HEK293 (cell line): ENCODE measurements at regions not wholly inside any gene's neighbourhood (a gene's known extent, or its start where the extent isn't known, plus 50 kb on each side); places are given as distances from the start of the nearest gene placed in this dataset.

Experiments used
- GLIS2 ChIP-seq: fragments of 450-650 bp; formaldehyde crosslinking; IDR thresholded peaks from 2 replicates; pipeline ENCODE4 v1.5.1; 2016; ENCODE audit warnings: missing biosample characterization, missing genetic modification characterization
- TRIM28 ChIP-seq: IDR thresholded peaks from 2 replicates; pipeline ENCODE4 v1.6.1; 2011; ENCODE audit warnings: low read length, control low read depth, borderline replicate concordance
- ZBTB8A ChIP-seq: fragments of 450-650 bp; formaldehyde crosslinking; IDR thresholded peaks from 2 replicates; pipeline ENCODE4 v1.5.1; 2016; ENCODE audit warnings: missing biosample characterization, missing genetic modification characterization
- ZNF324 ChIP-seq: fragments of 450-650 bp; formaldehyde crosslinking; IDR thresholded peaks from 2 replicates; pipeline ENCODE4 v1.5.1; 2016; ENCODE audit warnings: missing biosample characterization, missing genetic modification characterization
- ZNF335 ChIP-seq: fragments of 450-650 bp; formaldehyde crosslinking; conservative IDR thresholded peaks from 2 replicates; pipeline ENCODE4 v1.5.1; 2016; ENCODE audit warnings: missing biosample characterization, missing genetic modification characterization
- ZNF391 ChIP-seq: fragments of 450-650 bp; formaldehyde crosslinking; IDR thresholded peaks from 2 replicates; pipeline ENCODE4 v1.5.1; 2016; ENCODE audit warnings: low read depth, missing biosample characterization, missing genetic modification characterization, borderline replicate concordance
- ZNF768 ChIP-seq: fragments of 450-650 bp; formaldehyde crosslinking; IDR thresholded peaks from 2 replicates; pipeline ENCODE4 v1.5.1; 2018; ENCODE audit warnings: missing biosample characterization, mild to moderate bottlenecking, missing genetic modification characterization
- TF ChIP-seq, protein P1 (sequence below): fragments of 450-650 bp; formaldehyde crosslinking; IDR thresholded peaks from 2 replicates; pipeline ENCODE4 v1.5.1; 2016; ENCODE audit warnings: missing biosample characterization, missing genetic modification characterization
- TF ChIP-seq, protein P2 (sequence below): fragments of 450-650 bp; formaldehyde crosslinking; IDR thresholded peaks from 2 replicates; pipeline ENCODE4 v1.5.1; 2016; ENCODE audit warnings: missing biosample characterization, missing genetic modification characterization
- TF ChIP-seq, protein P3 (sequence below): fragments of 450-650 bp; IDR thresholded peaks from 2 replicates; pipeline ENCODE4 v1.5.1; 2018; ENCODE audit warnings: missing biosample characterization, missing genetic modification characterization

DNA sequence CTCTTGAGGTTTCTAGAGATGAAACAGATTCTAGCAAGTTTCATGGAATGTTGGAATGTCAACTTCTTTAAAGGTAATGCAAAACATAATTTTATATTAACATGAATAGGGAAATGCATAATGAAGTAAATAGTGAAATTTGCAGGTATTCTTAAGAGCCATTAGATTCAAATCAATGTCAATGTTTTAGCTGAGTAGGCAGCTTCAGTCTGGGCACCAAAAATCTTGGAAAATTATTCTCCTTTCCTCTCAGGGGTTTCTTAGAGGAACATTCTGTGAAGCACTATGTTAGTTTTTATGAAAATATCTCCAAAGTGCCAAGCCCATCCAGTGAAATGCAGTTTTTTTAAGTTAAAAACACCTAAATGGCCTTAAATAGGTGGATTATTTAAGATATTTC lies 300.8 kb downstream of the PAX1 start:
- TF ChIP-seq, protein P1, sequence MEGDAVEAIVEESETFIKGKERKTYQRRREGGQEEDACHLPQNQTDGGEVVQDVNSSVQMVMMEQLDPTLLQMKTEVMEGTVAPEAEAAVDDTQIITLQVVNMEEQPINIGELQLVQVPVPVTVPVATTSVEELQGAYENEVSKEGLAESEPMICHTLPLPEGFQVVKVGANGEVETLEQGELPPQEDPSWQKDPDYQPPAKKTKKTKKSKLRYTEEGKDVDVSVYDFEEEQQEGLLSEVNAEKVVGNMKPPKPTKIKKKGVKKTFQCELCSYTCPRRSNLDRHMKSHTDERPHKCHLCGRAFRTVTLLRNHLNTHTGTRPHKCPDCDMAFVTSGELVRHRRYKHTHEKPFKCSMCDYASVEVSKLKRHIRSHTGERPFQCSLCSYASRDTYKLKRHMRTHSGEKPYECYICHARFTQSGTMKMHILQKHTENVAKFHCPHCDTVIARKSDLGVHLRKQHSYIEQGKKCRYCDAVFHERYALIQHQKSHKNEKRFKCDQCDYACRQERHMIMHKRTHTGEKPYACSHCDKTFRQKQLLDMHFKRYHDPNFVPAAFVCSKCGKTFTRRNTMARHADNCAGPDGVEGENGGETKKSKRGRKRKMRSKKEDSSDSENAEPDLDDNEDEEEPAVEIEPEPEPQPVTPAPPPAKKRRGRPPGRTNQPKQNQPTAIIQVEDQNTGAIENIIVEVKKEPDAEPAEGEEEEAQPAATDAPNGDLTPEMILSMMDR: no peak
- TF ChIP-seq ZNF324 (tag by site-specific recombination) (no peak), GLIS2 (tag by site-specific recombination) (no peak), ZNF391 (tag by site-specific recombination) (no peak), ZNF335 (tag by site-specific recombination) (no peak), ZNF768 (tag by site-specific recombination) (no peak), TRIM28 (no peak), ZBTB8A (tag by site-specific recombination) (no peak)
- TF ChIP-seq, protein P2, sequence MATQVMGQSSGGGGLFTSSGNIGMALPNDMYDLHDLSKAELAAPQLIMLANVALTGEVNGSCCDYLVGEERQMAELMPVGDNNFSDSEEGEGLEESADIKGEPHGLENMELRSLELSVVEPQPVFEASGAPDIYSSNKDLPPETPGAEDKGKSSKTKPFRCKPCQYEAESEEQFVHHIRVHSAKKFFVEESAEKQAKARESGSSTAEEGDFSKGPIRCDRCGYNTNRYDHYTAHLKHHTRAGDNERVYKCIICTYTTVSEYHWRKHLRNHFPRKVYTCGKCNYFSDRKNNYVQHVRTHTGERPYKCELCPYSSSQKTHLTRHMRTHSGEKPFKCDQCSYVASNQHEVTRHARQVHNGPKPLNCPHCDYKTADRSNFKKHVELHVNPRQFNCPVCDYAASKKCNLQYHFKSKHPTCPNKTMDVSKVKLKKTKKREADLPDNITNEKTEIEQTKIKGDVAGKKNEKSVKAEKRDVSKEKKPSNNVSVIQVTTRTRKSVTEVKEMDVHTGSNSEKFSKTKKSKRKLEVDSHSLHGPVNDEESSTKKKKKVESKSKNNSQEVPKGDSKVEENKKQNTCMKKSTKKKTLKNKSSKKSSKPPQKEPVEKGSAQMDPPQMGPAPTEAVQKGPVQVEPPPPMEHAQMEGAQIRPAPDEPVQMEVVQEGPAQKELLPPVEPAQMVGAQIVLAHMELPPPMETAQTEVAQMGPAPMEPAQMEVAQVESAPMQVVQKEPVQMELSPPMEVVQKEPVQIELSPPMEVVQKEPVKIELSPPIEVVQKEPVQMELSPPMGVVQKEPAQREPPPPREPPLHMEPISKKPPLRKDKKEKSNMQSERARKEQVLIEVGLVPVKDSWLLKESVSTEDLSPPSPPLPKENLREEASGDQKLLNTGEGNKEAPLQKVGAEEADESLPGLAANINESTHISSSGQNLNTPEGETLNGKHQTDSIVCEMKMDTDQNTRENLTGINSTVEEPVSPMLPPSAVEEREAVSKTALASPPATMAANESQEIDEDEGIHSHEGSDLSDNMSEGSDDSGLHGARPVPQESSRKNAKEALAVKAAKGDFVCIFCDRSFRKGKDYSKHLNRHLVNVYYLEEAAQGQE (tag by site-specific recombination): no peak
- TF ChIP-seq, protein P3, sequence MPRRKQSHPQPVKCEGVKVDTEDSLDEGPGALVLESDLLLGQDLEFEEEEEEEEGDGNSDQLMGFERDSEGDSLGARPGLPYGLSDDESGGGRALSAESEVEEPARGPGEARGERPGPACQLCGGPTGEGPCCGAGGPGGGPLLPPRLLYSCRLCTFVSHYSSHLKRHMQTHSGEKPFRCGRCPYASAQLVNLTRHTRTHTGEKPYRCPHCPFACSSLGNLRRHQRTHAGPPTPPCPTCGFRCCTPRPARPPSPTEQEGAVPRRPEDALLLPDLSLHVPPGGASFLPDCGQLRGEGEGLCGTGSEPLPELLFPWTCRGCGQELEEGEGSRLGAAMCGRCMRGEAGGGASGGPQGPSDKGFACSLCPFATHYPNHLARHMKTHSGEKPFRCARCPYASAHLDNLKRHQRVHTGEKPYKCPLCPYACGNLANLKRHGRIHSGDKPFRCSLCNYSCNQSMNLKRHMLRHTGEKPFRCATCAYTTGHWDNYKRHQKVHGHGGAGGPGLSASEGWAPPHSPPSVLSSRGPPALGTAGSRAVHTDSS (tag by site-specific recombination): no peak
